H1 (cell line): ENCODE measurements at regions not wholly inside any gene's neighbourhood (a gene's known extent, or its start where the extent isn't known, plus 50 kb on each side); places are given as distances from the start of the nearest gene placed in this dataset.

ENCODE experiments used
- CTCF ChIA-PET: fragments of 300-600 bp; sonication (Branson Sonifier 250); formaldehyde crosslinking; loops from one replicate; lab custom pipeline; 2021; ENCODE audit not compliant: partially characterized antibody; lab: Charles Lee
- POLR2A ChIA-PET: fragments of 300-600 bp; sonication (Branson Sonifier 250); formaldehyde crosslinking; loops from one replicate; lab custom pipeline; 2021; ENCODE audit warnings: inconsistent platforms; ENCODE audit not compliant: partially characterized antibody; lab: Charles Lee
- DNase-seq, 2 experiments: peaks; one replicate each; pipeline versions ENCODE4 v3.0.0 to v3.0.0-alpha.2; 2010 to 2022; ENCODE audit warnings: low spot score in 2 of 2, low read depth in 1 of 2, mixed read lengths in 1 of 2
- FAIRE-seq: peaks from 2 replicates; lab custom pipeline; 2011; peaks lifted over from hg19 to GRCh38; lab: Jason Lieb, UNC
- H2AFZ ChIP-seq: 2 replicates; pipeline ENCODE4 v1.8.1; 2012; ENCODE audit warnings: low read length, inconsistent platforms
- H2AK5ac ChIP-seq: 2 replicates; pipeline ENCODE4 v1.6.1; 2013; ENCODE audit warnings: low read depth, low read length
- H2BK120ac ChIP-seq: replicated peaks from 2 replicates; pipeline ENCODE3; 2013; ENCODE audit warnings: low read depth, low read length, inconsistent platforms
- H2BK12ac ChIP-seq: 2 replicates; pipeline ENCODE4 v1.6.1; 2013; ENCODE audit warnings: low read depth, low read length
- H2BK15ac ChIP-seq: 2 replicates; pipeline ENCODE4 v1.6.1; 2013; ENCODE audit warnings: low read length
- H2BK20ac ChIP-seq: 2 replicates; pipeline ENCODE4 v1.6.1; 2013; ENCODE audit warnings: low read length
- H2BK5ac ChIP-seq: 2 replicates; pipeline ENCODE4 v1.6.1; 2013; ENCODE audit warnings: low read depth, low read length
- H3K14ac ChIP-seq: 2 replicates; pipeline ENCODE4 v1.6.1; 2013; ENCODE audit warnings: inconsistent platforms; ENCODE audit not compliant: insufficient read length
- H3K18ac ChIP-seq: 2 replicates; pipeline ENCODE4 v1.6.1; 2013; ENCODE audit warnings: low read length; ENCODE audit errors: extremely low read depth
- H3K23ac ChIP-seq: 2 replicates; pipeline ENCODE4 v1.6.1; 2013; ENCODE audit warnings: inconsistent platforms; ENCODE audit not compliant: insufficient read length
- H3K23me2 ChIP-seq: 2 replicates; pipeline ENCODE4 v1.6.1; 2013; ENCODE audit warnings: low read depth, low read length
- H3K27ac ChIP-seq: 2 replicates; pipeline ENCODE4 v1.6.1; 2011; ENCODE audit warnings: low read depth, low read length, inconsistent platforms
- H3K27me3 ChIP-seq, 4 experiments: replicated peaks in 1 of 4; 1 replicate in 1 of 4; 2 replicates in 3 of 4; pipeline versions ENCODE4 v1.6.1 to v1.8.1; 2011 to 2013; ENCODE audit warnings: low read length in 3 of 4, mild to moderate bottlenecking in 3 of 4, inconsistent platforms in 2 of 4, mixed read lengths in 2 of 4, moderate library complexity in 1 of 4; ENCODE audit not compliant: control insufficient read depth in 3 of 4, insufficient read depth in 3 of 4; ENCODE audit errors: extremely low read depth in 1 of 4
- H3K36me3 ChIP-seq, 4 experiments: 2 replicates each; pipeline versions ENCODE4 v1.6.1 to v1.8.1; 2011 to 2013; ENCODE audit warnings: mild to moderate bottlenecking in 4 of 4, low read length in 3 of 4, moderate library complexity in 2 of 4, control low read depth in 1 of 4, inconsistent platforms in 1 of 4; ENCODE audit not compliant: insufficient read depth in 4 of 4, control insufficient read depth in 2 of 4
- H3K4ac ChIP-seq: replicated peaks from 2 replicates; pipeline ENCODE3; 2013; ENCODE audit warnings: low read length, low read depth, mixed read lengths, inconsistent platforms; ENCODE audit not compliant: insufficient read length
- H3K4me1 ChIP-seq, 4 experiments: replicated peaks in 1 of 4; 1 replicate in 1 of 4; 2 replicates in 3 of 4; pipeline versions ENCODE4 v1.6.1 to v1.8.1; 2011 to 2013; ENCODE audit warnings: low read length in 3 of 4, inconsistent platforms in 2 of 4, mixed read lengths in 1 of 4; ENCODE audit not compliant: insufficient read depth in 4 of 4, control insufficient read depth in 3 of 4
- H3K4me2 ChIP-seq, 2 experiments: 2 replicates each; pipeline versions ENCODE4 v1.6.1 to v1.8.1; 2011 to 2013; ENCODE audit warnings: low read depth in 2 of 2, low read length in 2 of 2, control low read depth in 1 of 2, inconsistent platforms in 1 of 2, mild to moderate bottlenecking in 1 of 2; ENCODE audit not compliant: insufficient read depth in 1 of 2
- H3K4me3 ChIP-seq, 4 experiments: fragments of 200-600, 300-600 bp in 1 of 4; sonication (generic), shearing (Covaris generic), sonication (Bioruptor Twin) in 1 of 4; 2 replicates each; pipeline versions ENCODE4 v1.5.1 to v1.8.1; 2011 to 2016; ENCODE audit warnings: low read length in 4 of 4, low read depth in 3 of 4, control low read depth in 2 of 4, inconsistent platforms in 2 of 4, mild to moderate bottlenecking in 2 of 4, mixed read lengths in 1 of 4, moderate library complexity in 1 of 4; ENCODE audit not compliant: insufficient read depth in 2 of 4; ENCODE audit errors: extremely low read depth in 1 of 4
- H3K56ac ChIP-seq: replicated peaks from 2 replicates; pipeline ENCODE3; 2013; ENCODE audit warnings: low read depth, mild to moderate bottlenecking, mixed read lengths, low read length, inconsistent platforms; ENCODE audit not compliant: insufficient read length
- H3K79me1 ChIP-seq: 2 replicates; pipeline ENCODE4 v1.6.1; 2013; ENCODE audit warnings: low read depth, low read length, control low read depth
- H3K79me2 ChIP-seq, 2 experiments: 2 replicates each; pipeline versions ENCODE4 v1.6.1 to v1.8.1; 2012 to 2013; ENCODE audit warnings: low read length in 2 of 2, mild to moderate bottlenecking in 2 of 2, inconsistent platforms in 1 of 2; ENCODE audit not compliant: insufficient read depth in 2 of 2, control insufficient read depth in 1 of 2
- H3K9ac ChIP-seq, 4 experiments: replicated peaks in 1 of 4; 1 replicate in 1 of 4; 2 replicates in 3 of 4; pipeline versions ENCODE4 v1.6.1 to v1.8.1; 2011 to 2013; ENCODE audit warnings: low read depth in 3 of 4, low read length in 3 of 4, control low read depth in 2 of 4, mild to moderate bottlenecking in 2 of 4, moderate library complexity in 2 of 4, inconsistent platforms in 1 of 4; ENCODE audit errors: extremely low read depth in 1 of 4
- H3K9me3 ChIP-seq, 2 experiments: 2 replicates each; pipeline versions ENCODE4 v1.6.1 to v1.8.1; 2012 to 2013; ENCODE audit warnings: mild to moderate bottlenecking in 2 of 2, moderate library complexity in 2 of 2, control low read depth in 1 of 2, inconsistent platforms in 1 of 2, low read depth in 1 of 2, low read length in 1 of 2, mixed read lengths in 1 of 2; ENCODE audit not compliant: insufficient read depth in 2 of 2
- H4K20me1 ChIP-seq, 2 experiments: replicated peaks in 1 of 2; 2 replicates each; pipeline versions ENCODE3 to v1.8.1; 2011 to 2013; ENCODE audit warnings: inconsistent platforms in 2 of 2, low read length in 2 of 2, mild to moderate bottlenecking in 1 of 2; ENCODE audit not compliant: insufficient read depth in 2 of 2, control insufficient read depth in 1 of 2
- H4K5ac ChIP-seq: 2 replicates; pipeline ENCODE4 v1.6.1; 2013; ENCODE audit warnings: low read length, low read depth, mixed read lengths, inconsistent platforms; ENCODE audit not compliant: insufficient read length
- H4K8ac ChIP-seq: 2 replicates; pipeline ENCODE4 v1.8.0; 2013; ENCODE audit warnings: mild to moderate bottlenecking, moderate library complexity, low read length, inconsistent platforms; ENCODE audit not compliant: insufficient read depth; ENCODE audit errors: extremely low read depth
- H4K91ac ChIP-seq: replicated peaks from 2 replicates; pipeline ENCODE3; 2013; ENCODE audit warnings: low read length, mixed read lengths, inconsistent platforms; ENCODE audit not compliant: insufficient read length
- ASH2L ChIP-seq: fragments of 200-600, 300-600 bp; sonication (generic); IDR thresholded peaks from one replicate; pipeline ENCODE4 v1.7.1; 2017; ENCODE audit warnings: low read length
- CHD1 ChIP-seq: IDR thresholded peaks from 2 replicates; pipeline ENCODE4 v1.6.1; 2012; ENCODE audit warnings: low read depth, low read length, improper control_type of control experiment
- CREB1 ChIP-seq: IDR thresholded peaks from 2 replicates; pipeline ENCODE4 v1.6.1; 2012; ENCODE audit warnings: inconsistent platforms
- CTBP2 ChIP-seq: IDR thresholded peaks from 2 replicates; pipeline ENCODE4 v1.7.0; 2011; ENCODE audit warnings: borderline replicate concordance, mild to moderate bottlenecking, moderate library complexity, mixed read lengths, low read length; ENCODE audit not compliant: insufficient read depth, insufficient read length
- JUN ChIP-seq: IDR thresholded peaks from 2 replicates; pipeline ENCODE4 v1.6.1; 2011; ENCODE audit warnings: low read depth, mild to moderate bottlenecking, improper control_type of control experiment, low read length
- KDM1A ChIP-seq: fragments of 200-600, 300-600 bp; sonication (generic); IDR thresholded peaks from 2 replicates; pipeline ENCODE4 v1.7.1; 2016; ENCODE audit warnings: mild to moderate bottlenecking, low read length, borderline replicate concordance
- KDM4A ChIP-seq: IDR thresholded peaks from one replicate; pipeline ENCODE4 v1.7.1; 2012; ENCODE audit warnings: low read depth, mild to moderate bottlenecking, moderate library complexity, low read length, inconsistent platforms; ENCODE audit not compliant: severe bottlenecking
- NANOG ChIP-seq: IDR thresholded peaks from 2 replicates; pipeline ENCODE4 v1.6.1; 2011; ENCODE audit warnings: low read length, low read depth, mild to moderate bottlenecking, inconsistent platforms; ENCODE audit not compliant: insufficient read depth, poor library complexity, severe bottlenecking
- POLR2A ChIP-seq, 2 experiments: IDR thresholded peaks; 1 replicate in 1 of 2; 2 replicates in 1 of 2; pipeline ENCODE4 v1.6.1; 2011; ENCODE audit warnings: low read depth in 2 of 2, low read length in 2 of 2, mild to moderate bottlenecking in 2 of 2; ENCODE audit errors: control extremely low read depth in 1 of 2
- RFX5 ChIP-seq: IDR thresholded peaks from 2 replicates; pipeline ENCODE4 v1.6.1; 2011; ENCODE audit warnings: low read depth, low read length, improper control_type of control experiment, borderline replicate concordance
- SIRT6 ChIP-seq: IDR thresholded peaks from one replicate; pipeline ENCODE4 v1.7.1; 2012; ENCODE audit warnings: low read length, inconsistent platforms
- SP4 ChIP-seq: IDR thresholded peaks from 2 replicates; pipeline ENCODE4 v1.6.1; 2012; ENCODE audit warnings: low read length, inconsistent platforms
- SUZ12 ChIP-seq: fragments of 200-600 bp; sonication (generic); IDR thresholded peaks from 2 replicates; pipeline ENCODE4 v1.6.1; 2012; ENCODE audit warnings: mild to moderate bottlenecking, inconsistent platforms, low read length, moderate library complexity, mixed read lengths
- WGBS, 2 experiments: shearing (Covaris generic) in 1 of 2; methylation state at CpG; one replicate each; pipeline versions ENCODE4 v1.1.6 to v1.1.7; 2013 to 2015; ENCODE audit warnings: low lambda C conversion rate in 2 of 2, mixed read lengths in 2 of 2, inconsistent platforms in 1 of 2, low coverage in 1 of 2, missing lambda C conversion rate in 1 of 2; ENCODE audit not compliant: insufficient replicate concordance in 2 of 2, insufficient coverage in 1 of 2, insufficient read length in 1 of 2; ENCODE audit errors: extremely low coverage in 1 of 2, missing lambda C conversion rate in 1 of 2; 5-methylcytosine and 5-hydroxymethylcytosine counted together

DNA sequence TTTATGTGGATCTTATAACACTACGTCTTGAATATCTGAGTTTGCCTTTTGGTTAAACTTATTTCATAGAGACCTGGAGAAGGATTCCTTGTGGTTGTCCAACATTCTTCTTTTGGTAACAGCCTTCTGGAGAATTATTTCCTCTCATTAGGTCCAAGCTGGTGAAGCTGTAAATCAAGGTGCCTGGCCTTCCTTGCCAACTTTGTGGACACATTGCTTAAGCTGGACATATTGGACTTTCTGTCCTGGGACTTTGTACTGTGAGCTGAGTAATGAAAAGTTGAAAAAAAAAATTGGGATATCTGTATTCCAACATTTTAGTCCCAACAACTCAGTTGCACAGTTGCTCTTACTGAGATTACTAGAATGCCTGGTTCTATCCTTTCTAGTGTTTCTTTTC is 186.2 kb downstream of the HAO1 start:
- Histone ChIP-seq H4K91ac (no peak overlapping the region), H3K36me3 (no peaks in the 10 kb centered on the region), H3K9me3 (no peaks in the 10 kb centered on the region), H4K5ac (no peak overlapping the region), H3K18ac (no peak overlapping the region), H3K56ac (no peak overlapping the region), H3K23ac (no peak overlapping the region), H3K4ac (no peak overlapping the region), H3K23me2 (no peaks in the 10 kb centered on the region), H2BK20ac (no peak overlapping the region), H2BK15ac (no peak overlapping the region), H2BK120ac (no peak overlapping the region), H3K4me3 (no peak overlapping the region), H2AFZ (no peak overlapping the region), H3K9ac (no peak overlapping the region), H3K79me2 (no peaks in the 10 kb centered on the region), H3K27me3 (peaks cover 0 to 1% (median 0%) of the 10 kb centered on the region in 4 experiments; a peak in 1 of 7 replicates), H4K8ac (no peak overlapping the region), H3K14ac (no peak overlapping the region), H3K27ac (no peak overlapping the region), H2BK12ac (no peak overlapping the region), H4K20me1 (no peaks in the 10 kb centered on the region), H2AK5ac (no peak overlapping the region), H2BK5ac (no peak overlapping the region), H3K4me2 (no peak overlapping the region), H3K79me1 (no peaks in the 10 kb centered on the region), H3K4me1 (no peaks in the 10 kb centered on the region)
- no peak for TF ChIP-seq POLR2A (IDR thresholded peaks at IDR 0.05; ENCODE audit: control extremely low read depth in 1 of 2, low read depth in 2 of 2, low read length in 2 of 2)
- no peak for TF ChIP-seq KDM1A
- no peak for TF ChIP-seq SUZ12
- no peak for TF ChIP-seq CHD1
- no peak for TF ChIP-seq ASH2L
- no peak for TF ChIP-seq SP4
- no peak for TF ChIP-seq RFX5
- no peak for TF ChIP-seq JUN
- no peak for TF ChIP-seq CTBP2
- TF ChIP-seq SIRT6, result no peak
- no peak for TF ChIP-seq NANOG
- TF ChIP-seq KDM4A, result no peak
- no peak for TF ChIP-seq CREB1
- FAIRE-seq (no peak), DNase-seq (no peak)
- WGBS, 2 experiments, result 88% methylated on average over 1 of the region's 1 CpG; no CpG with 5 or more reads in 1 of the 2 experiments
- CTCF ChIA-PET, result no interaction called here
- POLR2A ChIA-PET, result no interaction called here
